CD4-positive, alpha-beta T cell treated with Interferon gamma for 1 hour (primary cell): ENCODE measurements at regions not wholly inside any gene's neighbourhood (a gene's known extent, or its start where the extent isn't known, plus 50 kb on each side); places are given as distances from the start of the nearest gene placed in this dataset.

ENCODE experiments used
- DNase-seq: peaks from one replicate; pipeline ENCODE4 v3.0.0-alpha.2; 2020

GRCh38 chr13:50326811-50327210 lies 311.6 kb downstream of the KCNRG start:
- DNase-seq, result no peak

- no peak for DNase-seq
These were observed 319.0 kb downstream of the KCNRG start for GRCh38 chr13:50334115-50334778.

- DNase-seq, result no peak
These were observed 319.7 kb downstream of the KCNRG start for GRCh38 chr13:50334944-50335343.

GRCh38 chr13:50339271-50339670 lies 324.0 kb downstream of the KCNRG start:
- no peak for DNase-seq

GRCh38 chr13:50340146-50340545 lies 324.9 kb downstream of the KCNRG start:
- no peak for DNase-seq

GRCh38 chr13:50340551-50341287 lies 325.5 kb downstream of the KCNRG start:
- no peak for DNase-seq

GRCh38 chr13:50341526-50341925 lies 326.3 kb downstream of the KCNRG start:
- no peak for DNase-seq

- no peak for DNase-seq
These were observed 329.5 kb downstream of the KCNRG start for GRCh38 chr13:50344717-50345116.

- no peak for DNase-seq
These were observed 330.6 kb downstream of the KCNRG start for GRCh38 chr13:50345804-50346203.

GRCh38 chr13:50348371-50348770 lies 333.1 kb downstream of the KCNRG start:
- no peak for DNase-seq

- no peak for DNase-seq
These were observed 337.7 kb downstream of the KCNRG start for GRCh38 chr13:50352720-50353480.

- DNase-seq, result no peak
These were observed 338.6 kb downstream of the KCNRG start for GRCh38 chr13:50353651-50354415.

- no peak for DNase-seq
These were observed 340.6 kb downstream of the KCNRG start for GRCh38 chr13:50355797-50356196.

- no peak for DNase-seq
These were observed 341.9 kb downstream of the KCNRG start for GRCh38 chr13:50357136-50357535.

GRCh38 chr13:50357586-50358118 lies 342.4 kb downstream of the KCNRG start:
- no peak for DNase-seq

GRCh38 chr13:50358231-50359040 lies 343.2 kb downstream of the KCNRG start:
- DNase-seq, result no peak

- no peak for DNase-seq
These were observed 343.8 kb downstream of the KCNRG start for GRCh38 chr13:50359041-50359367.

GRCh38 chr13:50359779-50360178 lies 344.5 kb downstream of the KCNRG start:
- DNase-seq, result no peak

- no peak for DNase-seq
These were observed 345.4 kb downstream of the KCNRG start for GRCh38 chr13:50360637-50361036.

GRCh38 chr13:50361282-50361681 lies 346.0 kb downstream of the KCNRG start:
- DNase-seq, result no peak

GRCh38 chr13:50365408-50366391 lies 350.5 kb downstream of the KCNRG start:
- DNase-seq, result peak; percentile 13
